ENCODE measurements at regions not wholly inside any gene's neighbourhood (a gene's known extent, or its start where the extent isn't known, plus 50 kb on each side); places are given as distances from the start of the nearest gene placed in this dataset.

GRCh38 chr11:28863422-28863821 is 755.2 kb downstream of the METTL15 start:
- TF ChIP-seq, protein P1, sequence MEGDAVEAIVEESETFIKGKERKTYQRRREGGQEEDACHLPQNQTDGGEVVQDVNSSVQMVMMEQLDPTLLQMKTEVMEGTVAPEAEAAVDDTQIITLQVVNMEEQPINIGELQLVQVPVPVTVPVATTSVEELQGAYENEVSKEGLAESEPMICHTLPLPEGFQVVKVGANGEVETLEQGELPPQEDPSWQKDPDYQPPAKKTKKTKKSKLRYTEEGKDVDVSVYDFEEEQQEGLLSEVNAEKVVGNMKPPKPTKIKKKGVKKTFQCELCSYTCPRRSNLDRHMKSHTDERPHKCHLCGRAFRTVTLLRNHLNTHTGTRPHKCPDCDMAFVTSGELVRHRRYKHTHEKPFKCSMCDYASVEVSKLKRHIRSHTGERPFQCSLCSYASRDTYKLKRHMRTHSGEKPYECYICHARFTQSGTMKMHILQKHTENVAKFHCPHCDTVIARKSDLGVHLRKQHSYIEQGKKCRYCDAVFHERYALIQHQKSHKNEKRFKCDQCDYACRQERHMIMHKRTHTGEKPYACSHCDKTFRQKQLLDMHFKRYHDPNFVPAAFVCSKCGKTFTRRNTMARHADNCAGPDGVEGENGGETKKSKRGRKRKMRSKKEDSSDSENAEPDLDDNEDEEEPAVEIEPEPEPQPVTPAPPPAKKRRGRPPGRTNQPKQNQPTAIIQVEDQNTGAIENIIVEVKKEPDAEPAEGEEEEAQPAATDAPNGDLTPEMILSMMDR (IDR thresholded peaks at IDR 0.05) = no peak
- TF ChIP-seq MXI1 (IDR thresholded peaks at IDR 0.05; ENCODE audit: low read depth, low read length) (no peak), JUND (IDR thresholded peaks at IDR 0.05) (no peak), FOXM1 (IDR thresholded peaks at IDR 0.05; ENCODE audit: low read depth) (no peak), NRF1 (IDR thresholded peaks at IDR 0.05; ENCODE audit: low read depth, low read length) (no peak), EZH2phosphoT487 (IDR thresholded peaks at IDR 0.05; ENCODE audit: borderline replicate concordance, low read depth) (no peak)
